Activated gamma-delta T cell treated with Interleukin-2 at 50 U/mL for 16 hours (primary cell): ENCODE measurements at regions not wholly inside any gene's neighbourhood (a gene's known extent, or its start where the extent isn't known, plus 50 kb on each side); places are given as distances from the start of the nearest gene placed in this dataset.

Source experiments
- DNase-seq: peaks from one replicate; pipeline ENCODE4 v3.0.0-alpha.2; 2020

DNA sequence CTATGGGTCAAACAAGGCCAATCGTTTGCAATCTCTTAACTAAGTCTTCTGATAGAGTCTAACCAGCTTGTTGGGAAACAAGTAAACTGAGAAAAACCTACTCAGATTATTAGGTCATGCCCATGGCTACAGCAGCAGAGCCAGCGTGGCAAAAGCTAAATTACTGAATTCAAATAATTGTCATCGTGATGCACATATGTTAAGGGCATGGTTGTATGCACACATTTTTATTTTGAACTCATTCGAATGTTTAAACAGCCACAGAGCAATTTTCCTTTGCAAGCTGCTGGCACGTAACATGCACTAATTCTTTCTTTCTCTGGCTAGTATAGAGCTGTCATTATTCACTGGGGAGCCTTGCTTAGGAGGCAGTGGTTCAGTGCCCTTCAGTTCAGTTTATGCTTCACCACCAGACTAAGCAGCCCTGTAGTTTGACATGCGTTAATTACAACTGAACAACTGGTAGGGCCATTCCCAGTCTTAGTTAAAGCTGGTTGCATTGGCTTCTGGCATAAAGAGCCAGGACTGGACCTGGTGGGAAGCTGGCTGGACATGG lies 396.4 kb downstream of the METTL15 start:
- no peak for DNase-seq

DNA sequence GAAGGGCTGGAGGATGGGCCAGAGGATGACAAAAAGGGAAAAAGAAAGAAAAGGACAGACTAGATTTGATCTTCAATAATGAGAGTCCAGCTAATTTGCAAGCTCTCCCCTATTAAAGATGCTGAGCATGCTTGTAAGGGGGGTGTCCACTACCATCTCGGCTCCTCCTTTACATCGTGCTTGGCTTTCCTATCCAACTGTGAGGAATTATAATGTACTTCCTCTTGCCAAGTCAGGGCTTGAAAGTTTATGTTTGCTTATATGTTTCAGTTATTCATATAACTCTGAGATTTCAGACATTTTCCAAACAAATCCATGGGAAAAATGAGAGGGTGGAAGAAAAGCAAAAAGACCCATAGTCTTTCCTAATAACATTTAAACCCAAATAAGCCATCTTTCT lies 387.1 kb downstream of the METTL15 start:
- DNase-seq: no peak

DNA sequence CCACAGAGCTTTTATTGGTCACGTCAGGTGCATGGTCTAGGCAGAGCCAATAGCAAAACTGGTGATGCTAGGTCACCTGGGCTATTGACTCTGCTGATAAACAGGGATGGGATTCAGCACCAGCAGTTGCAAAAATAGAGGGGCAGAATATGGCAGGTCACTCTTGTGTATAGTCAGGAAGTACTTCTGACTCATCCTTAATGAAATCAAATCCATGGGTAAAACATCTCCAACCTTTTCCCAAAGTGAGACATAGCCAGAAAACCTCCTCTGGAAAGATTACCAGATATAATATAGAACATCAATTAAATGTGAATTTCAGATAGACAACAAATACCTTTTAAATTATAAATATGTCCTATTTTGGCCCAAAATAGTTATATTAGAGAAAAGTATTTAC lies 383.2 kb downstream of the METTL15 start:
- no peak for DNase-seq

DNA sequence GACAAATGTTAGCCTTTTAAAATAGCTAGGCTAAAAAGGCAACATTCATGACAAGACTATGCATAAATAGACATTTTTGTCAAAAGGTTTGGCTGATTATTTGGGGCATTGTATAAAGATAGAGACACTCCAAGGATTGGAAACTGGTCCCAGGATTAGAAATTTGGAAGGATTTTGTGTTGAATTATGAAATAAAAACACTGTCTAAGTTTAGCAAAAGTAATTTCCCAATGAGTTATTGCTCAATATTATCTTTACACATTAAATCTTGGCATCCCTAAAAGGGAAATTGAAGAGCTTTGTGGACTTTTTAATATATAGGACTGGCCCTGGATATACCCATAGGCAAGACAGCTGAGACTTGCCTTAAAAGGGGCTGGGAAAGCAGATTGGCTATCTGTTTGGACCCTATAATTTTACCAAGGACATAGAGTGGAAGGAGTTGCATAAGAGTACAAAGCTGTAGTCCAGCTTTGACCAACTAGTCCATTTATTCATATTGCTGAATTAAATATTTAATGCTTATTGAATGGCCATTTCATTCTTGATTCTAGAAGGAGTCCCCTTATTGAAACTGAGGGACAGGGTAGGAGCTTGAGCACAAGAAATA lies 382.7 kb downstream of the METTL15 start:
- DNase-seq: no peak

DNA sequence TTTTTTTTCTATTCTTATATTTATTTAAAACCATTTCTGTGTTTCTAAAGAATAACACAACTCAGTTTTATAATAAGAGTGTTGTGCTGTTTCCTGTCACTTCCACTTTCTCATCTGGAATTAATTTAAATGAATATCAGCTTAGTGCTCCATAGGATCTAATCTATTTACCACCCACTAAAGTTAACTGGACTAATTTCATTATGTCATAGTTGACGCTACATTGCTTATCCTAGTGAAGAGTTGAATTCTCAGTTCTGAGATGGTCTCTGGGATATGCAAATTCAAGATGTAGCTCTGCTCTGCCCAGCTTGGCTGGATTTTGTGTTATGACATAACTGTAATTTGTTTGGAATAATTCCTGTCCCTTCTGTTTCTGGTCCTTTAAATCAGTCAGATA lies 380.1 kb downstream of the METTL15 start:
- DNase-seq: no peak

DNA sequence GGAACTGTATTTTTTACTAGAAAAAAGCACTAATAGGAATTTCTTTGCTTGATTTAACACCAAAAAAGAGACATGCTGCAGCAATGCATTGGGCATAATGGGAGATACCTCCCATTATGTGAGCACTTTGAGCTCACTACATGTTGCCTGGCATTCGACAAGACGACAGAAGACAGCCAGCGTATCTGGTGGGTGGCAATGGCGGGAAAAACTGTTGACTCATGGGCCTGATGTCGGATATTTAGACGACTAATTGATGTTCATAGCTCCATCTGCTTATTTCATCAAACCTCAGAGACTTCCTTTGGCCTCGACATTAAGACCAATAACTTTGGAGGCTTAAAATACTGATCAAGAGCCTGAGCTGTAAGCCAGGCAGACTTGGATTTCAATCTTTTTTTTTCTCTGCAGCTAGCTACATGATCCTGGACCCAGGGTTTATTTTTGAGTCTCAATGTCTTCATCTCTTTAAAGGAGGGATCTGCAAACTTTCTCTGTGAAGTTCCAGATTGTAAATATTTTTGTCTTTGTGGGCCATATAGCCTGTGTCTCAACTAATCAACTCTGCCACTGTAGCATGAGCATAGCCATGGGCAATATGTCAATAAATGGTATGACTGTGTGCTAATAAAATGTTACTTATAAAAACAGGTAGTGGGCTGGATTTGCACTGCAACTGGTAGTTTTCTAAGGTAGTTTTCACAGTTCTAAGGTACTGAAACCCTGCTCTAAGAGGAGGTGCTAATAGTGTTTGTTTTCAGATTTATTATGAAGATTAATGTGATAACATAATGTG lies 375.1 kb downstream of the METTL15 start:
- DNase-seq: no peak

DNA sequence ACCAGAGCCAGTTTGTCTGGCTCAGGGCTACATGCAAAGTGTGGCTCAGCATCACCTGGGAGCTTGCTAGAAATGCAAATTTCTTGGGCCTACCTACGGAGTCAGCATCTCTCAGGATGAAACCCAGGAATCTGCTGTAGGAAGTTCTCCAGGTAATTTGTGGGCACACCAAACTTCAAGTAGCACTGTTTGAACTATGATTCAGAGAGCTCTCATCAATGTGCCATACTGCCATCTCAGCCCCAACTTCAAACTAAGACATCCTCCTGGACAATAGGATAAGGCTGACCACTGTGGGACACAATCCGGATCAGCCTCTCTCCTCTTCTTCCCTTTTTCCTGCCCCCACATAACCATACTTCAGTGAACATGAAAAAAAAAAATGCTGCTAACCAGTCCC lies 374.5 kb downstream of the METTL15 start:
- no peak for DNase-seq

DNA sequence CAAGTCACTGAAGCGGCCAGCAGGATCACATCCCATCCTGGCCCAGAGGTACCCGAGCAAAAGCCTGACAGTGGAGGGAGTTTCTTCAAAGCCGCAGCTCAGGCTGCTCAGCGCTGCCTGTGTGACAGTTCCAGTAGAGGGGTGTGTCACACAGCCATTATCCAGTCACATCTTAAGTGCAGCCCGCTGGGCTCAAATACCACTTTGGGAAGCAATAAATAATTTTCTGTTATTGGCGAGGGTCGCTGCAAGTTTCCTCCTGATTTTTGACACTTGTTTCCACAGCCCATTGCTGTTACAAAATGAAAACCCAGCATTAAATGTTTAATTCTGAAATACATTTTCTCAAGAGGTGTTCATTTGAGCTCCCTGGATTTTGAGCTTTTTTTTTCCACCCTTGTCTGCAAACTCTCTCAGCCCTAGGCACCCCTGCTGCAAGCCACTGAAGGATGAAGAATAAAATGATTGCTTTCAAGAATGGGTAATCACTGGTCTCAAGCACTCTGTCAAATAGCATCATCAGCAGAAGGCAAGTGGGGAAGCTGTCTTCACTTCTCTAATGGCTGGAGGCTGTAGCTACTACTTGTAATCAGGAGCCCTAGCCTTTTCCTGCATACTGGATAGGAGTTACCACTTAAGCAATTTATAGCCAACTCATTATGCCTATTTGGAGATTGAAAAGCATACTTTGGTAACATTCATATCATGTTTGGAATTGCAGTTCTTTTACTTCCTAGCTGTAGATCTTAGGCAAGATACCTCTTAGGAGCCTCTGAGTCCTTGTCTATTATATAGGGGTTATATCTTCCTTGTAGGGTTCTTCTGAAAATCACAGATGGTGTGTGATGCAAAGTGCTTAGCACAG lies 373.7 kb downstream of the METTL15 start:
- DNase-seq: no peak

DNA sequence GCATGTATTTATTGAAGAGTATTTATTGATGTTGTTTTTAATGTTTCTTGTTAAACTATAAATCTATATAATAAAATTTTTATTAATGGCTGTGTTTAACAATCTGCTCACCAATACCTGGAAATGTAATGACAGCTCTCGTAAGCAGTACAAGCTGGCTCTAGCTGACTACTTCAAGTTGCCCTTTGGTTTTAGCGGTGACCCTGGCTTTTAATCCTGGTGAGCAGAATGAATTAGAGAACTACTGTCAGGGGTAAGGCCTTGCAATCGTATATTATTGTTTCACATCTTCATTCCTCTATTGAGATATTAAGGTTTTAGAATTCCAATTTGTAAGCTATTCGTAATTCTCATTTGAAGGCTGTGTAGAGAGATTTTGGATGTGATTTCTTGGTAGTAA lies 372.2 kb downstream of the METTL15 start:
- DNase-seq: no peak

DNA sequence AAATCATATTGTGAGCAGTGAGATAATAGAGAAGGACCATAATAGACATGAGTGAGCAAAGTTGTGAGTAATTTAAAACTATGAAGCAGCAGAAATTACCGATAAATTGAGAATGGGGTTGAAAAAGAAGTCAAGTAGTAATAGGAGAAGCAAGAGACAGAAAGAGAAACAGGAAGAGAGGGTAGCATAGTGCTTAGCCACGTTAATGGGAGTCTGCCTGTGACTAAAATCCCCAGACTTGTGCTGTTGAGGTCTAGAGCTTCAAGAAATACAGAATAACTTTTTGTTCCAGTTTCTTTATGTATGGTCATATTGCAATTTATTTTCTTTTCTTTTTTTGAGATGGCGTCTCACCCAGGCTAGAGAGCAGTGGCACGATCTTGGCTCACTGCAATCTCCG lies 368.7 kb downstream of the METTL15 start:
- DNase-seq: no peak

DNA sequence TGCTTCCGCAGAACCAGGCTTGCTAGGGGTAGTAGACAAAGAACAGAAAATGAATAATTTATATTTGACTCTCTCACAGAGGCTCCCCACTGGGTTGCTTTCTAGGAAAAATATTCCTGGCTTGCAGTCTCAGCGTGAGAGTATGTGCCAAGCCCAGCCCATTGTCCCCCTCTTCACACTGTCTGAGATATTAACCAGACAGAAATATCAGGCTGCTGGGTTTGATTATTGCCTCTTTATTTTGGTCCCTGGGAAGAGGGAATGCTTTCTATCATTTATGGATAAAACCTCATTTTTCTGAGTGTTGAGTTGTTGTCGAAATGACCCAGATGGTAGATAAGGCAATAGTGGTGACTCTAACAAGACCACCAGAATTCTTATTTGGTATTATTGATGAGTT lies 367.9 kb downstream of the METTL15 start:
- no peak for DNase-seq

DNA sequence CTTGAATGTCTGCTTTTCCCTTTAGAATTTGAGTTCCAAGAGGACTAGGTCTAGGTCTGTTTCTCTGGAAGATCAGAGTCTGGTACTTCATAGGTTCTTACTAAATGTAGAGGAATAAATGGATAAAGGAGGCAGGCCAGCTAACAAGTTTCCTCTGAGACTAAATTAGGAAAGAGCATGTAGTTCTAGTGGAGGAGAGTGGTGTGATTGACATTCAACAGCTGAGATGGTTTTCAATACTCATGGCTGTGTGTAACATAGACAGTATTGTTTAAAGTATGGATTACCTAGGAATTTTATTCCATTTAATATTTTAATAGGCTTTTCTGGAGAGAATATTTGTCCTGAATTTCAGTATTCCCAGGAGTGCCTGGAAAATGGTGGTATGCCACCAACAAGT lies 364.7 kb downstream of the METTL15 start:
- no peak for DNase-seq

DNA sequence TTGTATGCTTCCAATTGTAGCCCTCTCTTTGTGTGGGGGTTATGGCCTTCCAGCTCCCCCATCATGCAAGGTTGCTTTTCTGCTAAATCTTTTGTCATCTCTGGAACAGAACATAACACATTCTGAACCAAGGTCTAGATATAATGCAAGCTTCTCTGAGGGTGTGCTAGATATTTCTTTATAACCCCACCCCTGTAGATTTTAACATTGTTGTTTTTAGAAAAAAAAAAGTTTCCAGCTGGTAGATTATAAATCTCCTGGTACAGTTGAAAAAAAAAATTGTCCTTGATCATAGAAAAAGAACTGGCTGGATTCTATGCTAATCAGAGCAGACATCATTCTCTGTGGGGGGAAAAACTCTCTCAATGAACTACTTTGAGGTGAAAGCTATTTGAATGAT lies 363.3 kb downstream of the METTL15 start:
- DNase-seq: no peak

DNA sequence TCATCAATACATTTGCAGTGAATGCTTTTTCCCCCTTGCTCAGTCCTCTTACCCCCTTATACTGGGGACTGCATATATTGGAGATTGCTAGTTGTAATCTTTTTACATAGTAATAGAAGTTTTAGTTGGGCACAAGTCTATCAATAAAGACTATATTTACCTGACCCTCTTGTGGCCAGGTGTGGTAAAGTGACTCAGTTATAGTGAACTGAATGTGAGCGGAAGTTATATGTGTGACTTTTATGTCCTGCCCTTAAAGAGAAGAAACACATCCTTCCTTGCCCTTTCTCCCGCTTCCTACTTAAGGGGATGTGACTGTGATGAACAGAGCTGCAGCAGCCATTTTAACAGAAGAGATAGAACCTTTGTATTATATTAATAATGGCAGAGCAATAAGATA lies 362.0 kb downstream of the METTL15 start:
- DNase-seq: no peak

DNA sequence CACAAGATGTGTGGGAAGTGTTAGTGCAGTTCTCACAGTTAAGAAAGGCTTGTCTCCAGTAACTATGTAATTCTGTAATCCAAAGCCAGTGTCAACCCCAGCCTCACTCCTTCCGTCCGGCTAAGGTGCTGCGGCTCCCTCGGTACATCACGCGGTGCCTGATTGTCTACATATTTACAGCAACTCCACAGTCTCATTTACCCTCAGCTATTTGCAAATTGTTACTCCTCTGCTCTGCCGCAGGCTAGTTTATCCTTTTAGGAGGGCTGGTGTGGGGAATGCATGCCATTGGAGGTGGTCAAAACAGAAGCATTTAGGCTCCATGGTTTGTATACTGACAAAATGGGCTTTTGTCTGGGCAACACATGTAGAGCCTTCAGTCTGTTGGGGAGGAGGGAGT lies 358.3 kb downstream of the METTL15 start:
- DNase-seq: no peak

DNA sequence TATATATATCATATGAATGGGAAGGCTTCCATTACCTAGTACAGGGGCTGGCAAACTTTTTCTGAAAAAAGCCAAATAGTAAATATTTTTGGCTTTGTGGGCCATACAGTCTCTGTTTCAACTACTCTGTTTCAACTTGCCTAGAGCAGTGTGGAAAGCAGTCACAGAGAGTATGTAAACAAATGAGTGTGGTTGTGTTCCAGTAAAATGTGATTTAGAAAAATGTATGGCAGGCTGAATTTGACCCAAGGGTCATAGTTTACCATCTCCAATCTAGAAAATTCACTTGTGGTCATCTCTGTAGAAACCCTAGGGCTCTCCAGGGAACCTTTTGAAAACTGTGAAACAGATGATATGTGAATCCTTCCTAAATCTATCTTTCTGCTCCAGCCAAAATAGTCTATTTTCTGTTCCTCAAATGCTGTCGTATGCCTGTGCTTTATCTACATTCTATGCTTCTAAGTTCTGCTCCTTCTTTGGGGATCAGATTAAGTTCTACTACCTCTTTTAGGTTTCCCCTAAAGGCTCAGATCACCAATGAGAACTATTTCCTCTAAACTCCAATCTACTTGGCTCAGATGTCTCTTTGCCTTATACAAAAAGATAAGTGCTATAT lies 356.2 kb downstream of the METTL15 start:
- no peak for DNase-seq

DNA sequence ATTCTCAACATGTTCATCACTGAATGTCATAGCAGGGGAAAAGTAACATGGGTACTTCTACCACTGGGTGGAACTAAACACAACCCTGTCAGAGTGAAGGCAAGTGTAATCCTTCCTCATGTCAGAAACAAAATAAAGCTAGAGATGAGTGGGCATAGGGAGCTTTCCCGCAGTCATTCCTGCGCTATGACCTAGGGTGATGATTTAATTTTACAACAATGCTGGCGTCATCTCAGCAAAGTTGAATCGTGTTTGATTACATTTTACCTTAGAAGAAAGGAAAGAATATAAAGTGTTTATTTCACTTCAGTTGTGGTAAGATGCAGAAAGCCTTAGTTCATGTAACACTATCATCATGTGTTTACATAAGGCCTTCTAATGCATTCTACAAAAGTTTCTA lies 355.6 kb downstream of the METTL15 start:
- DNase-seq: no peak

DNA sequence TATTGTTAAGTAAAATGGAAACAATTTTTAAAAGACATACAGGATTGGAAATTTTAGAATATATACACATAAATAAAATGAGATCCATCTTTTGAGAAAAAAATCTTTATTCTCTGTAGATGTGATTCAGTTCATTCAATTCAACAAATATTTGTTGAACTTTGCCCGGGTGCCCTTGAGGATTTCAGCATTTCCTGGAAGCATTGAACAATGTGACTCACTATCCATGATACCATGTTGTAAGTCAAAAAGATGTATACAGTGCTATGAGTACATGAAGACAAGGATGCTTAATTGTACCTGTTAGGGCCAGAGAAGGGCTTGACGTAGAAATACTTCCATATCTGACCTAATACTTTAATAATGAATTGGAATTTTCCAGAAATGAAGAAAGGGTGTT lies 353.7 kb downstream of the METTL15 start:
- no peak for DNase-seq

DNA sequence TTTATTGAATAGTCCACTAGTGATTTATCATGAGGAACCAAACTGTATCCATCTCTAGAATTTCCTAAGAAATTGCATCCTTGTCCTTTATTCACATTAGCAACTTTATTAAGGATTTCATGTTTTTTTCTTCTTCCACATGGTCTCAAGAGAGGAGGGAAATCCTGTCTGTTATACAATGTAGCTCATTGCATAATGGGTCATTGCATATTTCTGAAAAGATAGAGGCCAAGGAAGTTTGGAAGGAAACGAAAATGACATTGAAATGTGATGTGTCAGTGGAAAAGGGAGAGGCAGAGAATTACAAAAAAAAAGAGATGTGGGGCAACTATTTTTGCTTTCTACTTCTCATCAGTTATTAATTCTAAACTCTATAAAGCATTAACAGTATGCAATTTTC lies 353.1 kb downstream of the METTL15 start:
- no peak for DNase-seq

DNA sequence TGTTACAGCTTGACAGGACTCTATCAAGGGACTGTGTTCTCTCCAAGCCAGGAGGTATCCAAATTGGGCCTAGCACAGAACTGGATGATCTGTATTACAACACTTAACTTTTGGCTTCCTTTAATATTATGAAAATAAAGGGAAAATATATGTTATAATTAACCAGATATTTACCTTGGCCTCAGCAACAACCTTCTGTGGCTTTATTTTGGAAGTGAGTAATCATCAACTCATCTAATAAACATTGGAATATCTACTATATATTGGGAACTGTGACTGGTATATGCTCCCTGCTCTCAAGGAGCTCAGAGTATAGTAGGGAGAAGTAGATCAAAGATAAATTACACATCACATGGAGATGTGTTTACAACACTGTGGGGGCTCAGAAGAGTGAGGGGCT lies 352.2 kb downstream of the METTL15 start:
- DNase-seq: no peak

DNA sequence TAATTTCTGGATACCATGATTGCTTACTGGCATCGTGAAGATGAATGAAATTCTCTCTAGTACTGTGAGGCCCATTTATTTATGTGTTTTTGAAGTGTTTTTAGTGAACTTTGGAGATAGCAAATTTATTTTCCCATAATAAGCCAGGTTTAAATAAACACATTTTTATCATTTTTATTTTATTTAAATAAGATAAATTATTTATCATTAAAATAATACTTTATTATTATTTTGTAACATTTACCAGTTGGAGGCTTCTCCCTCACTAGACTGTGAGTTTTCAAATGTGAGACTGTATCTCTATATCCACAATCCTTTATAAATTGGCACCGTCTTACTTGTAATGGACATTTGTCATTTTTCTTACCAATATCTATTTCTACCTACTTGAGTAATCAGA lies 351.7 kb downstream of the METTL15 start:
- DNase-seq: no peak

DNA sequence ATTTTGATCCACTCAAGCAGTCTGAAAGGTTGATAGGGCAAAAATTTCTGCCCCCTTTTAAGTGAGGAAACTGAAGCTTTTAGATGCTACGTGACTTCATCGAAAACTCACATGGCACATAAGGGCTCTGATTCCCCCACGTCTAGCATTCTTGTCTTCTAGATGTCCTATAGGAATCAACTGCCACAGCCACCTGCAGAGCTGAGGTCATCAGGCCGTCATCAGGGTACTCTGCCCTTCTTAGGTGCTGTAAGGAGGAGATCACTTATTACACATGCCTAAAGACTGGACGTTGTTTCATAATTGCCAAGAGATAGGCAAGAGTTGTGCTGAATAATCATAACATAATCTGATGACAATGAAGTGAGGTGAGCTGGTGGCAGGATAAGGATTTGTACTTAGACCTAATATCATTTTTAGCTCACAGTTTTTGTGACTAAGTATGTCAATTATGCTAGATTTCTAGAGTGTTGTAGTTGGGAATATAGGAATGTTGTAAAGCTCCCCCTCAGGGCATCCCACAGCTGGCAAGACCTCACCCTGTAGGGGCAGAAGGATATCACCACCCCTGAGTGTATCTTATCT lies 349.4 kb downstream of the METTL15 start:
- no peak for DNase-seq

DNA sequence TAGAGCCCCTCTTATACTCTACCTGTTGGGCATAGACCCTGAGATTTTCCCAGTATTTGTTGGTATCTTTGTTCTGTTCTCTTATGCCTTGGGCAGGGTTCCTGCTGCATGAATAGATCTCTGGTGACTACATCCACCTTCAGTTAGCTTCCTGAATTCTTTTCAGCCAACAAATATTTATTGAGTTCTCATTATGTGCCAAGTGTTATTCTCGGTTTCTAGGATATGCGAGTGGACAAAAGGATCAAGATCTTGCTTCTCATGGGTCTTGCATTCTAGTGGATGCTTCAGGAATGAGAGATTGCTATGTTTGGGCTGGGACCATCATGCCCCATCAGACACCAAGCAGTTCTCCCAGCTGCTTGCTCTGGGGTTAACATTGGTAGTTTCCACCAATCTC lies 340.0 kb downstream of the METTL15 start:
- DNase-seq: no peak
